Liver (tissue), 7 donors: ENCODE measurements at regions not wholly inside any gene's neighbourhood (a gene's known extent, or its start where the extent isn't known, plus 50 kb on each side); places are given as distances from the start of the nearest gene placed in this dataset.

Experiments
- DNase-seq: peaks from one replicate; pipeline ENCODE4 v3.0.0-alpha.2; 2017; ENCODE audit warnings: low spot score
- H3K27ac ChIP-seq, 2 donors: one replicate each; pipeline ENCODE4 v1.7.0; 2013; ENCODE audit warnings: inconsistent platforms in 2 of 2, low read length in 2 of 2, control low read depth in 1 of 2, low read depth in 1 of 2, mild to moderate bottlenecking in 1 of 2
- H3K27me3 ChIP-seq, 4 donors: one replicate each; pipeline versions ENCODE4 v1.6.1 to v1.7.0; 2013; ENCODE audit warnings: low read length in 3 of 4, inconsistent platforms in 1 of 4, mild to moderate bottlenecking in 1 of 4, moderate library complexity in 1 of 4; ENCODE audit not compliant: control insufficient read depth in 4 of 4, insufficient read depth in 4 of 4
- H3K36me3 ChIP-seq, 4 donors: one replicate each; pipeline versions ENCODE4 v1.6.1 to v1.7.0; 2013; ENCODE audit warnings: low read length in 3 of 4, mild to moderate bottlenecking in 3 of 4, low read depth in 1 of 4, moderate library complexity in 1 of 4; ENCODE audit not compliant: control insufficient read depth in 4 of 4, insufficient read depth in 3 of 4
- H3K4me1 ChIP-seq, 4 donors: one replicate each; pipeline versions ENCODE4 v1.6.1 to v1.7.0; 2013; ENCODE audit warnings: low read length in 3 of 4, mild to moderate bottlenecking in 3 of 4, moderate library complexity in 1 of 4; ENCODE audit not compliant: control insufficient read depth in 4 of 4, insufficient read depth in 4 of 4
- H3K4me3 ChIP-seq, 3 donors: one replicate each; pipeline versions ENCODE4 v1.6.1 to v1.7.0; 2013; ENCODE audit warnings: low read length in 3 of 3, control low read depth in 1 of 3, low read depth in 1 of 3, mild to moderate bottlenecking in 1 of 3
- H3K9ac ChIP-seq, 2 donors: one replicate each; pipeline ENCODE4 v1.7.0; 2013; ENCODE audit warnings: low read length in 2 of 2, mild to moderate bottlenecking in 2 of 2, moderate library complexity in 2 of 2, control low read depth in 1 of 2, low read depth in 1 of 2
- H3K9me3 ChIP-seq, 4 donors: one replicate each; pipeline versions ENCODE4 v1.6.1 to v1.7.0; 2013; ENCODE audit warnings: low read length in 3 of 4; ENCODE audit not compliant: control insufficient read depth in 4 of 4
- EGR1 ChIP-seq, 2 donors: IDR thresholded peaks; 2 replicates each; pipeline ENCODE4 v1.6.1; 2016 to 2018; ENCODE audit warnings: antibody characterized with exemption in 2 of 2, low read depth in 2 of 2
- FOXA1 ChIP-seq: IDR thresholded peaks from 2 replicates; pipeline ENCODE4 v1.6.1; 2016; ENCODE audit warnings: antibody characterized with exemption
- FOXA2 ChIP-seq: IDR thresholded peaks from 2 replicates; pipeline ENCODE4 v1.6.1; 2016; ENCODE audit warnings: antibody characterized with exemption
- GABPA ChIP-seq, 2 donors: IDR thresholded peaks in 1 of 2; conservative IDR thresholded peaks in 1 of 2; 2 replicates each; pipeline ENCODE4 v1.6.1; 2016; ENCODE audit warnings: antibody characterized with exemption in 2 of 2, mild to moderate bottlenecking in 1 of 2, moderate library complexity in 1 of 2
- HNF4A ChIP-seq, 2 donors: conservative IDR thresholded peaks; 2 replicates each; pipeline ENCODE4 v1.6.1; 2016; ENCODE audit warnings: antibody characterized with exemption in 2 of 2, mild to moderate bottlenecking in 2 of 2
- HNF4G ChIP-seq: IDR thresholded peaks from 2 replicates; pipeline ENCODE4 v1.6.1; 2016; ENCODE audit warnings: antibody characterized with exemption
- JUND ChIP-seq, 2 donors: IDR thresholded peaks; 2 replicates each; pipeline ENCODE4 v1.6.1; 2016; ENCODE audit warnings: antibody characterized with exemption in 2 of 2
- RAD21 ChIP-seq, 2 donors: IDR thresholded peaks; 2 replicates each; pipeline ENCODE4 v1.6.1; 2016; ENCODE audit warnings: antibody characterized with exemption in 2 of 2, mild to moderate bottlenecking in 2 of 2
- REST ChIP-seq: IDR thresholded peaks from 2 replicates; pipeline ENCODE4 v1.6.1; 2016; ENCODE audit warnings: antibody characterized with exemption, mild to moderate bottlenecking
- TAF1 ChIP-seq: conservative IDR thresholded peaks from 2 replicates; pipeline ENCODE4 v1.6.1; 2016; ENCODE audit warnings: antibody characterized with exemption, mild to moderate bottlenecking
- ZBTB33 ChIP-seq: IDR thresholded peaks from 2 replicates; pipeline ENCODE4 v1.6.1; 2016; ENCODE audit warnings: antibody characterized with exemption
- WGBS: extraction: QIAGEN DNeasy Blood & Tissue Kit; methylation state at CpG from one replicate; pipeline ENCODE4 v1.1.7; 2013; 5-methylcytosine and 5-hydroxymethylcytosine counted together
- TF ChIP-seq, protein P1 (sequence below): IDR thresholded peaks from 2 replicates; pipeline ENCODE4 v1.6.1; 2016; ENCODE audit warnings: antibody characterized with exemption
- TF ChIP-seq, protein P2 (sequence below): IDR thresholded peaks from 2 replicates; pipeline ENCODE4 v1.6.1; 2016; ENCODE audit warnings: antibody characterized with exemption
- donor health status: healthy.
- donor health status: healthy.
- donor health status: healthy.
- donor health status: healthy.

DNA sequence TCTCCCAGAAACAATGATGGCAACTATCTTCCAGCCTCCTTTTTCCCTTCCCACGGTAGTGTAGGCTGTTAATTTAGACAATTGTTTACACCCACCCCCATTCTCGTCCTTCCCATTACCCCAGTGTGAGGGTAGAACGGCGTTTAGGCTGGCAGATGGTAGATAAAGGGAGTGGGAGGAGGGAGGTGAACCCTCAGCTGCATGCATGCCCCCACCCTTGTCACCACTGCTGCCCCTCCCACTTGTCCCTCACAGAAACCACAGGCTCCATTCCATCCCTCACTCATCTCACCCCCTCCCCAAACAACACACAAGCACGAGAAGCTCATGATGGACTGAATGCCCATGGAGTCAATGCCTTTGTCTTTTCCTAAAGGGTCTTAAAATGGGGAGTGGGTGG, 107.9 kb upstream of the PARD3B start:
- TF ChIP-seq HNF4G = no peak
- Histone ChIP-seq H3K9ac (no peak overlapping the region), H3K4me1 (no peaks in the 10 kb centered on the region), H3K27me3 (no peaks in the 10 kb centered on the region), H3K4me3 (no peak overlapping the region), H3K9me3 (no peaks in the 10 kb centered on the region), H3K36me3 (no peaks in the 10 kb centered on the region), H3K27ac (no peak overlapping the region)
- DNase-seq = no peak
- WGBS = 72% methylated on average over 5 of the region's 5 CpGs

GRCh38 chr2:204437815-204438756, 107.2 kb upstream of the PARD3B start:
- Histone ChIP-seq H3K9me3 (no peaks in the 10 kb centered on the region), H3K27ac (no peak overlapping the region), H3K27me3 (no peaks in the 10 kb centered on the region), H3K4me1 (no peaks in the 10 kb centered on the region), H3K36me3 (no peaks in the 10 kb centered on the region), H3K9ac (no peak overlapping the region), H3K4me3 (no peak overlapping the region)
- TF ChIP-seq JUND (IDR thresholded peaks at IDR 0.05) = no peak
- TF ChIP-seq, protein P1, sequence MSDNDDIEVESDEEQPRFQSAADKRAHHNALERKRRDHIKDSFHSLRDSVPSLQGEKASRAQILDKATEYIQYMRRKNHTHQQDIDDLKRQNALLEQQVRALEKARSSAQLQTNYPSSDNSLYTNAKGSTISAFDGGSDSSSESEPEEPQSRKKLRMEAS = no peak
- 82% methylated on average over 18 of the region's 18 CpGs for WGBS
- no peak for DNase-seq

DNA sequence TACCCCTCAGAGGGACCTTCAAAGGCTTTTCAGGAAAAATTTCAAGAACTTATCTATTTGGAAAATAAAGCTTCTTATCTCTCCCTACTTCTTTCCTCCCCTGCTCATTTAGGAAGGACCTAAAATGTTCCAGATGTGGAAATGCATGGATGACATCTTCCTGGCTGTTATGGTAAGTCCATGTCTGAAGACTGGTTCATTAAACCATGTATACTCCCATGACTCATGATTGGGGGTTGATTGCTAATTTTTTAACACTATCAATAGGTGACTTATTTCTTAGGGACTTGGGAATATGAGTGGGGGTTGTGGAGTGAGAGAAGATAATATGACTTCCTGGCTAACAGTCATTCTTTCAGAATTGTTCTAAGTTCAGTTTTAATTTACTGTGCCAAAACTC, 104.0 kb upstream of the PARD3B start:
- no peaks in the 10 kb centered on the region for H3K4me1 ChIP-seq
- no peak for DNase-seq
- H3K27ac ChIP-seq = no peak overlapping the region
- peaks cover 0 to 2% (median 0%) of the 10 kb centered on the region in 4 donors for H3K9me3 ChIP-seq
- TF ChIP-seq REST (no peak), EGR1 (IDR thresholded peaks at IDR 0.05; ENCODE audit: low read depth in 2 of 2) (no peak), HNF4G (no peak), ZBTB33 (no peak), RAD21 (IDR thresholded peaks at IDR 0.05) (no peak), TAF1 (no peak), FOXA1 (no peak), GABPA (IDR thresholded peaks at IDR 0.05 in 1 of 2, conservative IDR thresholded peaks at IDR 0.05 in 1 of 2) (no peak), HNF4A (conservative IDR thresholded peaks at IDR 0.05) (no peak), FOXA2 (no peak)
- TF ChIP-seq, protein P2, sequence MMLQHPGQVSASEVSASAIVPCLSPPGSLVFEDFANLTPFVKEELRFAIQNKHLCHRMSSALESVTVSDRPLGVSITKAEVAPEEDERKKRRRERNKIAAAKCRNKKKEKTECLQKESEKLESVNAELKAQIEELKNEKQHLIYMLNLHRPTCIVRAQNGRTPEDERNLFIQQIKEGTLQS = no peak
- TF ChIP-seq, protein P1 = no peak
- no peak overlapping the region for H3K4me3 ChIP-seq
- no peak overlapping the region for H3K9ac ChIP-seq
- H3K36me3 ChIP-seq = no peaks in the 10 kb centered on the region
- H3K27me3 ChIP-seq = no peaks in the 10 kb centered on the region
